Skeletal muscle tissue (tissue), 3 donors: ENCODE measurements at regions not wholly inside any gene's neighbourhood (a gene's known extent, or its start where the extent isn't known, plus 50 kb on each side); places are given as distances from the start of the nearest gene placed in this dataset.
A peak's percentile ranks its signal among the peaks of the same experiment; 100 is the strongest.

Source experiments
- H3K27ac ChIP-seq: one replicate; pipeline ENCODE4 v1.7.0; 2013; ENCODE audit warnings: mild to moderate bottlenecking, low read depth, low read length, inconsistent platforms
- H3K27me3 ChIP-seq, 3 donors: one replicate each; pipeline ENCODE4 v1.7.0; 2013; ENCODE audit warnings: low read length in 3 of 3; ENCODE audit not compliant: control insufficient read depth in 3 of 3, insufficient read depth in 3 of 3
- H3K36me3 ChIP-seq, 3 donors: one replicate each; pipeline ENCODE4 v1.7.0; 2013; ENCODE audit warnings: low read length in 3 of 3; ENCODE audit not compliant: control insufficient read depth in 3 of 3, insufficient read depth in 3 of 3
- H3K4me1 ChIP-seq, 3 donors: one replicate each; pipeline ENCODE4 v1.7.0; 2013; ENCODE audit warnings: low read length in 3 of 3, mild to moderate bottlenecking in 3 of 3; ENCODE audit not compliant: control insufficient read depth in 3 of 3, insufficient read depth in 3 of 3
- H3K4me3 ChIP-seq, 3 donors: one replicate each; pipeline ENCODE4 v1.7.0; 2013; ENCODE audit warnings: low read length in 3 of 3
- H3K9ac ChIP-seq, 3 donors: one replicate each; pipeline ENCODE4 v1.7.0; 2013; ENCODE audit warnings: low read length in 3 of 3, mild to moderate bottlenecking in 3 of 3, moderate library complexity in 2 of 3, low read depth in 1 of 3
- H3K9me3 ChIP-seq, 3 donors: one replicate each; pipeline ENCODE4 v1.7.0; 2013; ENCODE audit warnings: low read length in 3 of 3; ENCODE audit not compliant: control insufficient read depth in 3 of 3
- donor health status: Osteomylitis.

DNA sequence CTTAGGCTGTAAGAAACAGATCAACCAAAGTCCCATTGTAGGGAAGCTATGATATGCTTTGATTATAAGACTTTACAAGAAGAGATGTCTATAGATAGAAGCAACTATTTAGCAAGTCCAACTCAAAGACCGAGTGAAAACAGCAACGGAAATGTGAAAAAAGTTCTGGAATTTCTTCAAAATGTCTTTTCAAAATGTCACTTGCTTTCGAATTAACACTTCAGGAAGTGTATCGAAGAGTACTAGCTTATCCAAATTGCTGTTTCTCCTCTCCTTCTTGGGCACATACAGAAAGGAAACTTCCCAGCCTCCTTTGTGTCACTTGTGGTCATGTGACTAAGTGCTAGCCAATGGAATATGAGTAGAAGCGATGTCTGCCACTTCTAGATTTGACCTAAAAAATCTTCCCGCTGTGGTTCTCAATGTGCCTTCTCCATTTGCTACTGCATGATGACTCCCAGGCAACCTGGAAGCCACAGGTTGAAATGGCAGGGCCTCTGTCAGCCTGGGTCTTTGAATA, 89.9 kb downstream of the TSEN15 start:
- Histone ChIP-seq H3K9ac (no peak overlapping the region), H3K4me3 (no peak overlapping the region), H3K4me1 (peaks cover 6 to 13% (median 10%) of the 10 kb centered on the region in 3 donors), H3K27ac (no peak overlapping the region), H3K9me3 (no peaks in the 10 kb centered on the region), H3K36me3 (no peaks in the 10 kb centered on the region), H3K27me3 (no peaks in the 10 kb centered on the region)

DNA sequence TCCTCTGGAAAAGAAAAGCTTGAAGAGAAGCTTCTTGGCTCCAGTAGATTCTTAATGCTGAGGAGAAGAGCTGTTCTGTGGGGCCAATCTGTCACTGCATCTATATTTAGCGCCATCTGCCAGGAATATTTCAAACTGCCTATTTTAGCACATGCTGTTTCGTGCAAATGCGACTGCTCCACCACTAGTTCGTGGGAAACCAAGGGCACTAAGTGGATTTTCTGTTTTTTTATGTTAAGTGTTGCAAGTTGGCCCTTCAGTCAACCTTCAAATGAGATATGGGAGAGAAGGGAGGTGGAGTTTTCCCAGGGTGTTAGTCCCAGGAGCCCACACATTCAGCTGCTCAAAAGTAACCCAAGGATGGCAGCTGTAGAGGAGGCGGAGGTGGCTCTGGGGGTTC, 91.9 kb downstream of the TSEN15 start:
- Histone ChIP-seq H3K9ac (no peak overlapping the region), H3K27ac (peak overlapping the region; percentile 13), H3K4me3 (no peak overlapping the region), H3K4me1 (peaks cover 6 to 13% (median 10%) of the 10 kb centered on the region in 3 donors), H3K9me3 (no peaks in the 10 kb centered on the region), H3K27me3 (no peaks in the 10 kb centered on the region), H3K36me3 (no peaks in the 10 kb centered on the region)

DNA sequence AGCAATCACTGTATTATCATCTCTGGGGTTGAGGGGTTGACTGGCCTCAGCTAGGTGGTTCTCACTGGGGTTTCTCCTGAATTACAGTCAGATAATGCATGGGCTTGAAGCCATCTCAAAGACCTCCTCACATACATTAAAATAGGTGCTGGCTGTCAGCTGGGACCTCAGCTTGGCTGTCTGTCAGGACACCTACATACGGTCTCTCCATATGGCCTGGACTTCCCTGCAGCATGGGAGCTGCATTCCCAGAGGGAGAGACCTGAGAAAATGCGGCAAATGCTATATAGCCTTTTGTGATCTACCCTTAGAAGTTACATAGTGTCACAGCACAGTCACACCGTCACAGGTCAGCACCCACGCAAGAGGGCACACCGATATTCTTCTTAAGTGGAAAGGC, 93.6 kb downstream of the TSEN15 start:
- no peak overlapping the region for H3K27ac ChIP-seq

DNA sequence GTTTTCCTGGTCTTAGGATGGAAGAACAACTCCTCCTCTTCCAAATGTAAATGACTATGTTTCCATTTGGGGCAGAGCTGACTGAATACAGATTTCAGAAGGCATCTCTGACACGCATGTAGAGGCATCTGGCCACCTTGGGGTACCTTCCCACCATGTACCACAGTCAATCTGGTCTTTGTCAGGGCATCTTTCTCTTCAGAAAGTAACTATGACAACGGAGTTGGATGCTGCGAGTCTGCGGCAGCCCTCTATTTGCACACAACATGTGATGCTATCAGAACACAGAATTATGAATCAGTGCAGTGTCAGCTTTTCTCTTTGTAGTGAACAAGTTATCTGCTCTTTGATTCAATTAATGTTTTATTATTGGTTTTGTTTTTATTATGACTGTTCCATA, 94.7 kb downstream of the TSEN15 start:
- no peak overlapping the region for H3K27ac ChIP-seq
- no peak overlapping the region for H3K4me3 ChIP-seq
- H3K4me1 ChIP-seq, result peaks cover 13 to 15% (median 13%) of the 10 kb centered on the region in 3 donors
- H3K27me3 ChIP-seq, result no peaks in the 10 kb centered on the region
- no peaks in the 10 kb centered on the region for H3K9me3 ChIP-seq
- H3K9ac ChIP-seq, result no peak overlapping the region
- no peaks in the 10 kb centered on the region for H3K36me3 ChIP-seq

More for the DNA sequence above, 93.6 kb downstream of the TSEN15 start:
- H3K4me3 ChIP-seq, result no peak overlapping the region
- H3K9ac ChIP-seq, result no peak overlapping the region
- H3K36me3 ChIP-seq, result no peaks in the 10 kb centered on the region
- no peaks in the 10 kb centered on the region for H3K27me3 ChIP-seq
- H3K9me3 ChIP-seq, result no peaks in the 10 kb centered on the region
- peaks cover 6 to 13% (median 10%) of the 10 kb centered on the region in 3 donors for H3K4me1 ChIP-seq

DNA sequence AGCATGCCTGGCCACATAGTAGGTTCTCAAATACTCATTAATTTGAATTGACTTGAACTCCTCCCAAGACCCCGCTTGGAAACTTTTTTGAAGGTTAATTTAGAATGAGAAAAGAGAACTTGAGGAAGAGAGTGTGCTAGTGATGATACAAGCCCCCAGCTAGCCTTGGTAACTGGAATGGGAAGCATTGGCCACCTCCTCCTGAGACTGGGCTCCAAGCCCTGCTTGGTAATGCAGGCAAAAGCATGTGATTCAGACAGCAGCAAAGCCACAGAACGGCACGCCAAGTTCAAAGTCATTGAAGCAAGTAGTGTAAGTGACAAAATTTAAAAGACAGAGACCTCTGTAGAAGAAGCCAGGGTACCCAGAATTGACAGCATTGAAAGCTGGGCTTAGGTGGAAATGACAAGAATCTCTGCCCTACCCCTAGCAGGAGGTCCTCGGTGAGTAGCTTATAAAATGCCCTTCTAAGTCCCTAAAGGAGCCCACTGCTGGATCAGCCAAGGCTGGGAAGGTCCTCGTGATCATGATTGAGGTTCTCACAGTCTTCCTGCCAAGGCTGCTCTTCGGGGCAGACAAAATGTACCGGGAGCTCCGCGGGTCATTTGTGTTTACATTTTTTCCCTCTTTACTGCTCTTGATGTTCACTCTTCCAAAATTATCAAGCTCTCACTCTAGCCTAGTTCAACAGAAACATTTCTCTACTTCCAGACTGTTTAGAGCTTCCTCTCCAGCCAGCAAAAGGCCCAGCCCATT, 99.4 kb downstream of the TSEN15 start:
- Histone ChIP-seq H3K9ac (no peak overlapping the region), H3K4me3 (no peak overlapping the region), H3K9me3 (no peaks in the 10 kb centered on the region), H3K4me1 (peaks cover 15 to 25% (median 16%) of the 10 kb centered on the region in 3 donors), H3K27ac (peak overlapping the region; percentile 50), H3K36me3 (no peaks in the 10 kb centered on the region), H3K27me3 (peaks cover 0 to 2% (median 0%) of the 10 kb centered on the region in 3 donors)

DNA sequence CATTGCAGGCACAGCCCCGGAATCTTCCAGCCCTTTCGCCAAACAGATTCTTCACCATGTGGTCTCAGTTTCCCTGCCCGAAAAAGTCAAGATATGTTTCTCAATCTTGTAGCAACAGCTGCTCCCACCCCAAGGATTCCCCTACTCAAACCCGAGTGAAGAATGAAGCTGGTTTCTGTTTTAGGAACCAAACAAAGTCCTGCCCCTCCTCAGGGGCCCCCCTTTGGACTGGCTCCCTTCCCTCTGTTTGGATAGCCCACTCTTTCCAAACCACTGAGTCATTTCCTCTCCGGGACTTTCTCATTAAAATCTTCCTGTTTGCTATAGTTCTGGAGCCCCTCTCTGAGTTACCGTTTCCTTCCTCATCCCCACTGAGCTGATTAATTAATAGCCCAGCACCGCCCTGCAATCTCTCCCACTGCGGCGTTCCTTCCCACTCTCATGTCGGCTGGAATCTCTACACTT, 100.9 kb downstream of the TSEN15 start:
- Histone ChIP-seq H3K4me1 (peaks cover 15 to 25% (median 16%) of the 10 kb centered on the region in 3 donors), H3K27ac (peak overlapping the region; percentile 50), H3K27me3 (peaks cover 0 to 2% (median 0%) of the 10 kb centered on the region in 3 donors), H3K36me3 (no peaks in the 10 kb centered on the region), H3K9ac (peak overlapping the region in 2 of 3 donors; percentile 4 to 12), H3K9me3 (no peaks in the 10 kb centered on the region), H3K4me3 (peak overlapping the region; percentile 22 to 52 (median 47))

DNA sequence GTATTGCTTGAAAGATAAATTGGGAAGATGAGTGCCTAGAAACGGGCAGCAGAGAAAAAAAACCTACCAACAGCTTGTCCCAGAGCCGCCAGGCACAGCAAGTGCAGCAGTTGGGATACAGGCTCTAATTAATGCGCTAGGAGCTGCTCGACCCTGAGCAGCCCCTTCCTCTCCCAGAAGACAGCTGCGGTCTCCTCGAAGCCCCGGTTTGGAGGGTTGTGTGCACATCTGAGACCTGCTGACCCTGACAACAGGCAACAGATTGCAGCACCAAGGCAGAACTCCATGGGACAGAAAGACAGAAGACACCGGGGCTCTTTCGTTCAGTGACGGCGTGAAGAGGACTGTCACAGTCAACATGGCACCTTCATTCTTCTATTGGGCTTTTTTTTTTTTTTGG, 101.4 kb downstream of the TSEN15 start:
- Histone ChIP-seq H3K36me3 (no peaks in the 10 kb centered on the region), H3K9ac (peak overlapping the region in 1 of 3 donors; percentile 4)

DNA sequence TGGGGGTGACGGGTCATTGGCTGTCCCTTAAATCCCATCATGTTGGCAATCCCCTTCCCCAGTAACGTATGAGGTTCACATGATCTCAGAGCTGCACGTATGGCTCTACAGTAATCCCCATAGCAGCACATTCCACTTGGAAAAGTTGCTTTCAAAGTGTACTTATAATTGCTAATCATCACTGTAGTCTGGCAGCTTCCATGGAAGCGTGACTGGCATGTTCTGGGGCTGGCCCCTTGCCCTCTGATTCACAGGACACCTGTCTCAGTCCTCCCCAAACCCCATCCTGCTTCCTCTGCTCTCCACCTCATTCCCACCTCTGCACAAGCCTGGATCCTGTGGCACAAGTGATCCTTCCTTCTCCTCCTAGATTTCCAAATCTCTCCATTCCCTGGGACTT, 102.2 kb downstream of the TSEN15 start:
- Histone ChIP-seq H3K27me3 (peaks cover 0 to 2% (median 0%) of the 10 kb centered on the region in 3 donors), H3K36me3 (no peaks in the 10 kb centered on the region), H3K4me1 (peaks cover 15 to 25% (median 16%) of the 10 kb centered on the region in 3 donors), H3K27ac (no peak overlapping the region), H3K9ac (no peak overlapping the region), H3K4me3 (no peak overlapping the region), H3K9me3 (no peaks in the 10 kb centered on the region)

More for the DNA sequence above, 101.4 kb downstream of the TSEN15 start:
- Histone ChIP-seq H3K27ac (peak overlapping the region; percentile 50), H3K27me3 (peaks cover 0 to 2% (median 0%) of the 10 kb centered on the region in 3 donors), H3K4me1 (peaks cover 15 to 25% (median 16%) of the 10 kb centered on the region in 3 donors), H3K9me3 (no peaks in the 10 kb centered on the region), H3K4me3 (peak overlapping the region; percentile 47 to 68 (median 52))

DNA sequence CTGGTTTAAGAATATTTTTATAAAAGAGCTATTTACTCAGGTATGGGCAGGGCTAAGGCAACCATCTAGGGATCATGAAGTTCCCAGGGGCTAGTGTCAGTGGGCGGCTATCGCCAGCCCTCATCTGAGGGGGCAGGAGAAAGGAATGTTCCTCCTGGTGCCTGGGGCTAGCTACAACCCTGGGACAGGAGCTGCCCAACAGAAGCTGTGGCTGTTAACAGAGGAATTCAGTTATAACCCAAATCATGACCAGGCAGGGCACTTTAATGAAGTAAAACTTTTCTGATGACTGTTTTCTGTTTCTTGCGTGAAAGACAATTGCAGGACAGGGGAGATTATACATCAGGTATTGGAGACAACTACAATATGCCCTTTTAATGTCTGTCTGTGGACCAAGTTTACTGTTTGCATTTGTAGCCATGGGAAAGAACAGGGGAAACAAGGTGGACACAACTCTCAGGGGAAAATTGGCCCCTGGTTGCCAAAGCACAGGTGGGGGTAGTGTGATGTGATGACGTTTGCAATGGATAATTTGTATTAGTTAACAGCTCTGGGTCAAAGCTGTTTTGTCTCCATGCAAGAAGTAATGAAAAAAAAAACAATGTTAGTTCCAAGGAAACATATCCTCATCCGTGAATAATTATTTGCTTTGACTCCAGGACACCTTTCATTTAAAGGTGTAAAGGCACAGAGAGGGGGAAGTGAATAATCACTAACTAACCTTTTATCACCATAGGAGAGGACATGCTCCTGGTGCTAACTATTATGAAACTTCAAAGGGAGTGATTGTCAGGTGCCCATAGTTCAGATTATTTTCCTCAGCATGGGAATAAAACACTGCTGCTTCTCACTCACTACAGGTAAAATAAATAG, 105.2 kb downstream of the TSEN15 start:
- H3K27ac ChIP-seq, result no peak overlapping the region
- H3K27me3 ChIP-seq, result peaks cover 0 to 2% (median 0%) of the 10 kb centered on the region in 3 donors
- no peaks in the 10 kb centered on the region for H3K36me3 ChIP-seq
- no peaks in the 10 kb centered on the region for H3K9me3 ChIP-seq
- no peak overlapping the region for H3K4me3 ChIP-seq
- H3K4me1 ChIP-seq, result peaks cover 5 to 22% (median 5%) of the 10 kb centered on the region in 3 donors
- H3K9ac ChIP-seq, result no peak overlapping the region
